A673 (cell line): ENCODE measurements at regions not wholly inside any gene's neighbourhood (a gene's known extent, or its start where the extent isn't known, plus 50 kb on each side); places are given as distances from the start of the nearest gene placed in this dataset.

ENCODE experiments used
- BruUV-seq: library from RNA; stranded (reverse); fragments of 400-500 nt; replicated peaks from 2 replicates; lab custom pipeline; 2021; lab: Mats Ljungman, UMichigan
- CTCF ChIA-PET: fragments of 300-600 bp; sonication (Branson Sonifier 250); formaldehyde crosslinking; loops from one replicate; lab custom pipeline; 2022; ENCODE audit warnings: antibody characterized with exemption; lab: Charles Lee
- POLR2A ChIA-PET: fragments of 300-600 bp; sonication (Branson Sonifier 250); formaldehyde crosslinking; loops from one replicate; lab custom pipeline; 2022; ENCODE audit warnings: antibody characterized with exemption; ENCODE audit not compliant: low non-redundant PET; lab: Charles Lee
- DNase-seq: peaks from one replicate; pipeline ENCODE4 v3.0.0-alpha.2; 2015; ENCODE audit warnings: low spot score
- H3K27ac ChIP-seq: fragments of 200-600 bp; sonication (generic); 2 replicates; pipeline ENCODE4 v1.5.1; 2016; ENCODE audit warnings: mixed run types, low read depth, mild to moderate bottlenecking, mixed read lengths, antibody characterized with exemption, low read length; ENCODE audit not compliant: poor library complexity, severe bottlenecking
- H3K27me3 ChIP-seq: fragments of 200-600 bp; sonication (generic); replicated peaks from 2 replicates; pipeline ENCODE4 v1.6.1; 2017; ENCODE audit warnings: mixed run types, low read depth, mild to moderate bottlenecking, mixed read lengths, antibody characterized with exemption, low read length; ENCODE audit not compliant: insufficient read depth, poor library complexity
- H3K36me3 ChIP-seq: fragments of 200-600 bp; sonication (generic); 2 replicates; pipeline ENCODE4 v1.6.1; 2016; ENCODE audit warnings: mixed run types, mild to moderate bottlenecking, mixed read lengths, antibody characterized with exemption, low read length; ENCODE audit not compliant: insufficient read depth, poor library complexity, severe bottlenecking
- H3K4me1 ChIP-seq: fragments of 200-600 bp; sonication (generic); 2 replicates; pipeline ENCODE4 v1.6.1; 2017; ENCODE audit warnings: mixed run types, mild to moderate bottlenecking, mixed read lengths, antibody characterized with exemption, low read length; ENCODE audit not compliant: insufficient read depth, poor library complexity, severe bottlenecking
- H3K4me3 ChIP-seq: fragments of 200-600 bp; sonication (generic); 2 replicates; pipeline ENCODE4 v1.5.1; 2016; ENCODE audit warnings: low read depth, mixed run types, mild to moderate bottlenecking, mixed read lengths, low read length; ENCODE audit not compliant: poor library complexity, severe bottlenecking
- H3K9me3 ChIP-seq: fragments of 200-600 bp; sonication (generic); 2 replicates; pipeline ENCODE4 v1.6.1; 2016; ENCODE audit warnings: mixed run types, low read depth, mild to moderate bottlenecking, mixed read lengths, antibody characterized with exemption, low read length; ENCODE audit not compliant: poor library complexity, severe bottlenecking
- CTCF ChIP-seq: fragments of 300-800, 200-600 bp; sonication (generic); conservative IDR thresholded peaks from 2 replicates; pipeline ENCODE4 v1.5.1; 2017; ENCODE audit warnings: low read depth, mild to moderate bottlenecking, antibody characterized with exemption, low read length, moderate library complexity, mixed read lengths
- EZH2 ChIP-seq: fragments of 200-600 bp; sonication (generic); IDR thresholded peaks from 2 replicates; pipeline ENCODE4 v1.6.1; 2017; ENCODE audit warnings: borderline replicate concordance, low read depth, mild to moderate bottlenecking, mixed read lengths, antibody characterized with exemption, low read length; ENCODE audit not compliant: poor library complexity, severe bottlenecking
- intact Hi-C: fragments of 100-400 bp; cut with micrococcal nuclease; formaldehyde crosslinking; loops from one replicate; pipeline ENCODE4 v1.10.0; 2022; ENCODE audit not compliant: unreplicated experiment

- POLR2A ChIA-PET: no interaction called here
- no TSS peak for BruUV-seq
- CTCF ChIA-PET: no interaction called here
- no peak for DNase-seq
- Histone ChIP-seq H3K36me3 (no peaks in the 10 kb centered on the region), H3K9me3 (peaks cover 8% of the 10 kb centered on the region), H3K4me1 (no peaks in the 10 kb centered on the region), H3K27ac (no peak overlapping the region), H3K4me3 (no peak overlapping the region), H3K27me3 (no peaks in the 10 kb centered on the region)
- TF ChIP-seq EZH2 (no peak), CTCF (no peak)
- intact Hi-C loops: no loop called here
Observed at GRCh38 chr12:115412831-115413230, 728.9 kb upstream of the TBX3 start.

- Histone ChIP-seq H3K4me1 (no peaks in the 10 kb centered on the region), H3K27me3 (no peaks in the 10 kb centered on the region), H3K9me3 (no peaks in the 10 kb centered on the region), H3K36me3 (no peaks in the 10 kb centered on the region), H3K4me3 (no peak overlapping the region), H3K27ac (no peak overlapping the region)
- ChIA-PET CTCF (no interaction called here), POLR2A (no interaction called here)
- DNase-seq: no peak
- intact Hi-C loops: no loop called here
- TF ChIP-seq CTCF (no peak), EZH2 (no peak)
- BruUV-seq: no TSS peak
Observed at GRCh38 chr12:115411121-115411520, 727.1 kb upstream of the TBX3 start.

- H3K9me3 ChIP-seq: no peaks in the 10 kb centered on the region
- TF ChIP-seq EZH2 (no peak), CTCF (no peak)
- intact Hi-C loops: no loop called here
- no peak overlapping the region for H3K4me3 ChIP-seq
- no TSS peak for BruUV-seq
- H3K36me3 ChIP-seq: no peaks in the 10 kb centered on the region
- no peak overlapping the region for H3K27ac ChIP-seq
- DNase-seq: no peak
- no peaks in the 10 kb centered on the region for H3K27me3 ChIP-seq
- POLR2A ChIA-PET: no interaction called here
- no peaks in the 10 kb centered on the region for H3K4me1 ChIP-seq
- CTCF ChIA-PET: no interaction called here
Observed at GRCh38 chr12:115408642-115409041, 724.7 kb upstream of the TBX3 start.
